CD4-positive, alpha-beta T cell (primary cell): ENCODE measurements at regions not wholly inside any gene's neighbourhood (a gene's known extent, or its start where the extent isn't known, plus 50 kb on each side); places are given as distances from the start of the nearest gene placed in this dataset.

Experiments
- ATAC-seq: fragments of 200-7000 bp; cut with Tn5 transposase; one replicate; pipeline ENCODE4 v1.10.0; 2022; ENCODE audit warnings: mild to moderate bottlenecking; ENCODE audit not compliant: poor library complexity
- CTCF ChIA-PET: fragments of 350-600 bp; sonication (Branson Sonifier 250); formaldehyde crosslinking; loops from one replicate; lab custom pipeline; 2021; ENCODE audit warnings: antibody characterized with exemption, inconsistent platforms; lab: Charles Lee
- POLR2A ChIA-PET: fragments of 350-600 bp; sonication (Branson Sonifier 250); formaldehyde crosslinking; loops from one replicate; lab custom pipeline; 2021; ENCODE audit warnings: antibody characterized with exemption, inconsistent platforms; lab: Charles Lee
- DNase-seq, 14 experiments: peaks; one replicate each; pipeline ENCODE4 v3.0.0-alpha.2; 2013 to 2020; ENCODE audit warnings: mixed read lengths in 2 of 14
- H3K27ac ChIP-seq, 2 donors: one replicate each; pipeline versions ENCODE4 v1.5.1 to v1.7.0; 2013; ENCODE audit warnings: low read length in 2 of 2, low read depth in 1 of 2, mild to moderate bottlenecking in 1 of 2
- H3K27me3 ChIP-seq, 2 experiments: 1 replicate in 1 of 2; 2 replicates in 1 of 2; pipeline versions ENCODE4 v1.6.1 to v1.7.0; 2013; ENCODE audit warnings: low read length in 2 of 2, control low read depth in 1 of 2, mild to moderate bottlenecking in 1 of 2, moderate library complexity in 1 of 2; ENCODE audit not compliant: insufficient read depth in 2 of 2, control insufficient read depth in 1 of 2
- H3K36me3 ChIP-seq: one replicate; pipeline ENCODE4 v1.6.1; 2013; ENCODE audit warnings: low read length, control low read depth; ENCODE audit not compliant: insufficient read depth
- H3K4me1 ChIP-seq: one replicate; pipeline ENCODE4 v1.6.1; 2013; ENCODE audit warnings: low read length, control low read depth; ENCODE audit not compliant: insufficient read depth
- H3K4me3 ChIP-seq: one replicate; pipeline ENCODE4 v1.5.1; 2013; ENCODE audit warnings: mild to moderate bottlenecking, low read length, moderate library complexity
- H3K9me3 ChIP-seq, 2 experiments: 1 replicate in 1 of 2; 2 replicates in 1 of 2; pipeline versions ENCODE4 v1.6.1 to v1.7.0; 2013; ENCODE audit warnings: low read length in 2 of 2, mild to moderate bottlenecking in 2 of 2, control low read depth in 1 of 2, moderate library complexity in 1 of 2; ENCODE audit not compliant: control insufficient read depth in 1 of 2, insufficient read depth in 1 of 2
- H3K27ac Mint-ChIP-seq: one replicate; pipeline ENCODE4 v1.8.0; 2020; ENCODE audit warnings: mixed read lengths
- H3K27me3 Mint-ChIP-seq: one replicate; pipeline ENCODE4 v1.8.0; 2021; ENCODE audit warnings: mixed read lengths
- H3K36me3 Mint-ChIP-seq: one replicate; pipeline ENCODE4 v1.8.0; 2021; ENCODE audit warnings: low read depth, mixed read lengths
- H3K4me1 Mint-ChIP-seq: one replicate; pipeline ENCODE4 v1.8.0; 2021; ENCODE audit warnings: low read depth, mixed read lengths
- H3K4me3 Mint-ChIP-seq: one replicate; pipeline ENCODE4 v1.8.0; 2020; ENCODE audit warnings: mild to moderate bottlenecking, mixed read lengths
- H3K9me3 Mint-ChIP-seq: one replicate; pipeline ENCODE4 v1.8.0; 2020; ENCODE audit warnings: mixed read lengths
- intact Hi-C, 2 experiments: fragments of 100-400 bp; cut with DNase I in 1 of 2; cut with micrococcal nuclease in 1 of 2; formaldehyde crosslinking; loops; one replicate each; pipeline versions ENCODE4 v1.15.1 to v1.9.0; 2023 to 2025; cut with DNase I, micrococcal nuclease
- TF ChIP-seq, protein P1 (sequence below): fragments of 200-600 bp; IDR thresholded peaks from one replicate; pipeline ENCODE4 v1.8.0; 2022; ENCODE audit warnings: antibody characterized with exemption, mild to moderate bottlenecking

- peaks cover 4% of the 10 kb centered on the region for H3K27me3 Mint-ChIP-seq
- H3K4me3 Mint-ChIP-seq, result no peak overlapping the region
- Histone ChIP-seq H3K9me3 (no peaks in the 10 kb centered on the region), H3K36me3 (no peaks in the 10 kb centered on the region), H3K4me1 (no peaks in the 10 kb centered on the region), H3K27ac (no peak overlapping the region), H3K27me3 (no peaks in the 10 kb centered on the region), H3K4me3 (no peak overlapping the region)
- ChIA-PET CTCF (no interaction called here), POLR2A (no interaction called here)
- ATAC-seq (no peak), DNase-seq (no peak)
- H3K36me3 Mint-ChIP-seq, result no peaks in the 10 kb centered on the region
- TF ChIP-seq, protein P1, sequence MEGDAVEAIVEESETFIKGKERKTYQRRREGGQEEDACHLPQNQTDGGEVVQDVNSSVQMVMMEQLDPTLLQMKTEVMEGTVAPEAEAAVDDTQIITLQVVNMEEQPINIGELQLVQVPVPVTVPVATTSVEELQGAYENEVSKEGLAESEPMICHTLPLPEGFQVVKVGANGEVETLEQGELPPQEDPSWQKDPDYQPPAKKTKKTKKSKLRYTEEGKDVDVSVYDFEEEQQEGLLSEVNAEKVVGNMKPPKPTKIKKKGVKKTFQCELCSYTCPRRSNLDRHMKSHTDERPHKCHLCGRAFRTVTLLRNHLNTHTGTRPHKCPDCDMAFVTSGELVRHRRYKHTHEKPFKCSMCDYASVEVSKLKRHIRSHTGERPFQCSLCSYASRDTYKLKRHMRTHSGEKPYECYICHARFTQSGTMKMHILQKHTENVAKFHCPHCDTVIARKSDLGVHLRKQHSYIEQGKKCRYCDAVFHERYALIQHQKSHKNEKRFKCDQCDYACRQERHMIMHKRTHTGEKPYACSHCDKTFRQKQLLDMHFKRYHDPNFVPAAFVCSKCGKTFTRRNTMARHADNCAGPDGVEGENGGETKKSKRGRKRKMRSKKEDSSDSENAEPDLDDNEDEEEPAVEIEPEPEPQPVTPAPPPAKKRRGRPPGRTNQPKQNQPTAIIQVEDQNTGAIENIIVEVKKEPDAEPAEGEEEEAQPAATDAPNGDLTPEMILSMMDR, result no peak
- intact Hi-C loops, result no loop called here
- no peak overlapping the region for H3K27ac Mint-ChIP-seq
- no peaks in the 10 kb centered on the region for H3K4me1 Mint-ChIP-seq
- H3K9me3 Mint-ChIP-seq, result no peaks in the 10 kb centered on the region
Measured at GRCh38 chr5:167802755-167803431, 488.6 kb upstream of the WWC1 start.

DNA sequence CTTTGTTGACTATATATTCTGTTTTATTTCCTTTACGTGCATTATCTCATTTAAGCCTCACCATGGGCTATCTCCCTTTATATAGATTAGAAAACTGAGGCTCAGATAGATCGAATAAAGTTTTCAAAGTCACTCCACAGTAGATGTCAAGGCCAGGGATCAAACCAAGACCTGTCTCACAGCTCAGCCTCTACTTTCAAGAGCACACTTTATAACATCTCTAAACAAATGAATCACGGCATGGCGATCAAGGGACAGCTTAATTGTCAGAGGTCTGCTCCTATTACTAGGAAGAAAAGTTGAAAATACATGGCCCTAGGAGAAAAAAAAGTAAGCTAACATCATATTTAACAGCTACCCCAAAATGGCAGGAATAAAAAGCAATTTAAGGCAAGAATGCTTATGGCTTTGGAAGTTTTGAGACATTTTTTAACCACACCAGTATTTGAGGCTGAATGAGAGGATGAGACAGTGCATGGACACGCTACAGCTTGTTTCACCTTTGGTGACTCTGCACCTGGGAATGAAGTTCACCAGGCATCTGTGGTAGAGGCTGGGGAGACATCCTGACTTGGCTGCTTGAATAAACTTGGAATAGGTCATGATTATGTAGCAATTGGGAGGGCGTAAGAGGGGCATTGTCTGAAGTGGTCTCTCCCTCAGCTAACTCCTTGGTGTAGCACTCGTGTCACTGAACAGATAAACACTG is 486.8 kb upstream of the WWC1 start:
- H3K27me3 ChIP-seq, result no peaks in the 10 kb centered on the region
- no peaks in the 10 kb centered on the region for H3K36me3 ChIP-seq
- Mint-ChIP-seq H3K27me3 (peaks cover 4% of the 10 kb centered on the region), H3K4me3 (no peak overlapping the region), H3K9me3 (no peaks in the 10 kb centered on the region), H3K4me1 (no peaks in the 10 kb centered on the region), H3K36me3 (no peaks in the 10 kb centered on the region), H3K27ac (no peak overlapping the region)
- no peak for ATAC-seq
- H3K27ac ChIP-seq, result no peak overlapping the region
- no peaks in the 10 kb centered on the region for H3K9me3 ChIP-seq
- intact Hi-C loops, result no loop called here
- ChIA-PET POLR2A (no interaction called here), CTCF (no interaction called here)
- no peak for DNase-seq
- TF ChIP-seq, protein P1, result no peak
- no peaks in the 10 kb centered on the region for H3K4me1 ChIP-seq
- no peak overlapping the region for H3K4me3 ChIP-seq

- Histone ChIP-seq H3K4me3 (no peak overlapping the region), H3K27me3 (no peaks in the 10 kb centered on the region), H3K4me1 (no peaks in the 10 kb centered on the region), H3K36me3 (no peaks in the 10 kb centered on the region), H3K27ac (no peak overlapping the region), H3K9me3 (no peaks in the 10 kb centered on the region)
- TF ChIP-seq, protein P1, result no peak
- H3K9me3 Mint-ChIP-seq, result no peaks in the 10 kb centered on the region
- intact Hi-C loops, result no loop called here
- DNase-seq (no peak), ATAC-seq (no peak)
- no peak overlapping the region for H3K27ac Mint-ChIP-seq
- H3K4me1 Mint-ChIP-seq, result peaks cover 2% of the 10 kb centered on the region
- ChIA-PET CTCF (no interaction called here), POLR2A (no interaction called here)
- H3K4me3 Mint-ChIP-seq, result no peak overlapping the region
- peaks cover 2% of the 10 kb centered on the region for H3K27me3 Mint-ChIP-seq
- H3K36me3 Mint-ChIP-seq, result no peaks in the 10 kb centered on the region
Measured at GRCh38 chr5:167810573-167810972, 480.9 kb upstream of the WWC1 start.
